ENCODE measurements at regions not wholly inside any gene's neighbourhood (a gene's known extent, or its start where the extent isn't known, plus 50 kb on each side); places are given as distances from the start of the nearest gene placed in this dataset.
"Not testable (repeated sequence)": the region's sequence is repeated elsewhere in the genome, so short reads cannot be mapped to it uniquely, and the experiment has no call there.

GRCh38 chr4:177185579-177185978, 124.1 kb upstream of the NEIL3 start:
- TF ChIP-seq CTCF (IDR thresholded peaks at IDR 0.05; ENCODE audit: insufficient read depth, low read length, poor library complexity, severe bottlenecking), result no peak
- DNase-seq (ENCODE audit: extremely low read depth, insufficient read length), result no peak
- Histone ChIP-seq H3K27me3 (replicated peaks; ENCODE audit: control insufficient read depth, insufficient read depth, low read length) (no peaks in the 10 kb centered on the region), H3K36me3 (ENCODE audit: control insufficient read depth, insufficient read depth, low read length) (no peaks in the 10 kb centered on the region), H3K4me3 (replicated peaks; ENCODE audit: low read depth, low read length) (no peak overlapping the region)

- Histone ChIP-seq H3K27me3 (replicated peaks; ENCODE audit: control insufficient read depth, insufficient read depth, low read length) (no peaks in the 10 kb centered on the region), H3K36me3 (ENCODE audit: control insufficient read depth, insufficient read depth, low read length) (no peaks in the 10 kb centered on the region), H3K4me3 (replicated peaks; ENCODE audit: low read depth, low read length) (no peak overlapping the region)
- no peak for TF ChIP-seq CTCF (IDR thresholded peaks at IDR 0.05; ENCODE audit: insufficient read depth, low read length, poor library complexity, severe bottlenecking)
- DNase-seq (ENCODE audit: extremely low read depth, insufficient read length), result no peak
Observed at GRCh38 chr4:177187371-177187770, 122.3 kb upstream of the NEIL3 start.

- H3K36me3 ChIP-seq (ENCODE audit: control insufficient read depth, insufficient read depth, low read length), result no peaks in the 10 kb centered on the region
- no peak for TF ChIP-seq CTCF (IDR thresholded peaks at IDR 0.05; ENCODE audit: insufficient read depth, low read length, poor library complexity, severe bottlenecking)
- H3K4me3 ChIP-seq (replicated peaks; ENCODE audit: low read depth, low read length), result no peak overlapping the region
- no peaks in the 10 kb centered on the region for H3K27me3 ChIP-seq (replicated peaks; ENCODE audit: control insufficient read depth, insufficient read depth, low read length)
- DNase-seq (ENCODE audit: extremely low read depth, insufficient read length), result no peak
Observed at GRCh38 chr4:177190995-177191580, 118.6 kb upstream of the NEIL3 start.

- no peaks in the 10 kb centered on the region for H3K36me3 ChIP-seq (ENCODE audit: control insufficient read depth, insufficient read depth, low read length)
- no peak overlapping the region for H3K4me3 ChIP-seq (replicated peaks; ENCODE audit: low read depth, low read length)
- no peaks in the 10 kb centered on the region for H3K27me3 ChIP-seq (replicated peaks; ENCODE audit: control insufficient read depth, insufficient read depth, low read length)
- no peak for TF ChIP-seq CTCF (IDR thresholded peaks at IDR 0.05; ENCODE audit: insufficient read depth, low read length, poor library complexity, severe bottlenecking)
- no peak for DNase-seq (ENCODE audit: extremely low read depth, insufficient read length)
Observed at GRCh38 chr4:177191586-177191985, 118.1 kb upstream of the NEIL3 start.

GRCh38 chr4:177191991-177192390, 117.7 kb upstream of the NEIL3 start:
- no peak for DNase-seq (ENCODE audit: extremely low read depth, insufficient read length)
- no peak overlapping the region for H3K4me3 ChIP-seq (replicated peaks; ENCODE audit: low read depth, low read length)
- H3K36me3 ChIP-seq (ENCODE audit: control insufficient read depth, insufficient read depth, low read length), result no peaks in the 10 kb centered on the region
- H3K27me3 ChIP-seq (replicated peaks; ENCODE audit: control insufficient read depth, insufficient read depth, low read length), result no peaks in the 10 kb centered on the region
- TF ChIP-seq CTCF (IDR thresholded peaks at IDR 0.05; ENCODE audit: insufficient read depth, low read length, poor library complexity, severe bottlenecking), result no peak

- not testable (repeated sequence) for H3K4me3 ChIP-seq (replicated peaks; ENCODE audit: low read depth, low read length); DNase-seq (ENCODE audit: extremely low read depth, insufficient read length); H3K36me3 ChIP-seq (ENCODE audit: control insufficient read depth, insufficient read depth, low read length); H3K27me3 ChIP-seq (replicated peaks; ENCODE audit: control insufficient read depth, insufficient read depth, low read length)
Observed at GRCh38 chr4:177193024-177193715, 116.5 kb upstream of the NEIL3 start.
